H1 (cell line): ENCODE measurements at regions not wholly inside any gene's neighbourhood (a gene's known extent, or its start where the extent isn't known, plus 50 kb on each side); places are given as distances from the start of the nearest gene placed in this dataset.

Experiments used
- SIRT6 ChIP-seq: IDR thresholded peaks from one replicate; pipeline ENCODE4 v1.7.1; 2012; ENCODE audit warnings: low read length, inconsistent platforms
- TAF7 ChIP-seq: optimal IDR thresholded peaks from 2 replicates; pipeline ENCODE3; 2011; ENCODE audit warnings: low read depth, mild to moderate bottlenecking, inconsistent platforms, low read length, moderate library complexity, borderline replicate concordance
- TF ChIP-seq, protein P1 (sequence below): IDR thresholded peaks from 2 replicates; pipeline ENCODE4 v1.6.1; 2011; ENCODE audit warnings: low read length, improper control_type of control experiment
- TF ChIP-seq, protein P2 (sequence below): fragments of 300-600 bp; sonication (generic); IDR thresholded peaks from 2 replicates; pipeline ENCODE4 v1.7.1; 2012; ENCODE audit warnings: low read length, moderate library complexity, mild to moderate bottlenecking, inconsistent platforms; ENCODE audit not compliant: insufficient replicate concordance

DNA sequence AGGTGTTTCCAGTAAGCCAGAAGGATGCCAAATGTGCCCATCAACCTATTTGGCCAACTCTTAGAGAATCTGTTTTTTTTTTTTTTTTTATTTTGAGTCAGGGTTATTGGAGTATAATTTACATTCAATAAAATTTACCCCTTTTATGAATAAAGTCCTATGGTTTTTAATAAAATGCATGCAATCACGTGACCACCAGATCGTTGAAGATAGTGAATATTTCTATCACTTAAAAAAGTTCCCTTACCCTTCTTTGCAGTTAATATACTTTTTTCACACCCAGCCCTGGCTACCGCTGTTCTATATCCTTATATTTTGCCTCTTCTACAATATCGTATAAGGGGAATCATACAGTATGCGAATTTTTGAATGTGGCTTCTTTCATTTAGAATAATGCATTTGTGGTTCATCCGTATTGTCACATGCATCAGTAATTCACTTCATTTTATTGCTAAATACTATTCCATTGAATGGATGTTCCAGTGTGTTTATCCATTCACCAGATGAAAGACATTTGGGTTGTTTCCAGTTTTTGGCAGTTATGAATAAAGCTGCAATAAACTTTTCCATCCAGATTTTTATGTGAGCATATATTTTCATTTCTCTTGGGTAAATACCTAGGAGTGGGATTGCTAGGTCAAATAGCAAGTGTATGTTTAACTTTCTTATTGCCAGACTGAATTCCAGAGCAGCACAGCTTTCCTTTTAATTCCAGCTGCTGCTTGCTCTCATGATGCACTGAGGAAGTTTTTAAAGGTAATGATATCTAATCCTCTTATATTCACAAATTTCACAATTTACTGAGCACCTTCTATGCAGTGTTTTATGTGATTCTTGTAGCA, 156.3 kb upstream of the NT5C1B start (continued):
- TF ChIP-seq, protein P1, sequence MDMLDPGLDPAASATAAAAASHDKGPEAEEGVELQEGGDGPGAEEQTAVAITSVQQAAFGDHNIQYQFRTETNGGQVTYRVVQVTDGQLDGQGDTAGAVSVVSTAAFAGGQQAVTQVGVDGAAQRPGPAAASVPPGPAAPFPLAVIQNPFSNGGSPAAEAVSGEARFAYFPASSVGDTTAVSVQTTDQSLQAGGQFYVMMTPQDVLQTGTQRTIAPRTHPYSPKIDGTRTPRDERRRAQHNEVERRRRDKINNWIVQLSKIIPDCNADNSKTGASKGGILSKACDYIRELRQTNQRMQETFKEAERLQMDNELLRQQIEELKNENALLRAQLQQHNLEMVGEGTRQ: no peak
- TF ChIP-seq, protein P2, sequence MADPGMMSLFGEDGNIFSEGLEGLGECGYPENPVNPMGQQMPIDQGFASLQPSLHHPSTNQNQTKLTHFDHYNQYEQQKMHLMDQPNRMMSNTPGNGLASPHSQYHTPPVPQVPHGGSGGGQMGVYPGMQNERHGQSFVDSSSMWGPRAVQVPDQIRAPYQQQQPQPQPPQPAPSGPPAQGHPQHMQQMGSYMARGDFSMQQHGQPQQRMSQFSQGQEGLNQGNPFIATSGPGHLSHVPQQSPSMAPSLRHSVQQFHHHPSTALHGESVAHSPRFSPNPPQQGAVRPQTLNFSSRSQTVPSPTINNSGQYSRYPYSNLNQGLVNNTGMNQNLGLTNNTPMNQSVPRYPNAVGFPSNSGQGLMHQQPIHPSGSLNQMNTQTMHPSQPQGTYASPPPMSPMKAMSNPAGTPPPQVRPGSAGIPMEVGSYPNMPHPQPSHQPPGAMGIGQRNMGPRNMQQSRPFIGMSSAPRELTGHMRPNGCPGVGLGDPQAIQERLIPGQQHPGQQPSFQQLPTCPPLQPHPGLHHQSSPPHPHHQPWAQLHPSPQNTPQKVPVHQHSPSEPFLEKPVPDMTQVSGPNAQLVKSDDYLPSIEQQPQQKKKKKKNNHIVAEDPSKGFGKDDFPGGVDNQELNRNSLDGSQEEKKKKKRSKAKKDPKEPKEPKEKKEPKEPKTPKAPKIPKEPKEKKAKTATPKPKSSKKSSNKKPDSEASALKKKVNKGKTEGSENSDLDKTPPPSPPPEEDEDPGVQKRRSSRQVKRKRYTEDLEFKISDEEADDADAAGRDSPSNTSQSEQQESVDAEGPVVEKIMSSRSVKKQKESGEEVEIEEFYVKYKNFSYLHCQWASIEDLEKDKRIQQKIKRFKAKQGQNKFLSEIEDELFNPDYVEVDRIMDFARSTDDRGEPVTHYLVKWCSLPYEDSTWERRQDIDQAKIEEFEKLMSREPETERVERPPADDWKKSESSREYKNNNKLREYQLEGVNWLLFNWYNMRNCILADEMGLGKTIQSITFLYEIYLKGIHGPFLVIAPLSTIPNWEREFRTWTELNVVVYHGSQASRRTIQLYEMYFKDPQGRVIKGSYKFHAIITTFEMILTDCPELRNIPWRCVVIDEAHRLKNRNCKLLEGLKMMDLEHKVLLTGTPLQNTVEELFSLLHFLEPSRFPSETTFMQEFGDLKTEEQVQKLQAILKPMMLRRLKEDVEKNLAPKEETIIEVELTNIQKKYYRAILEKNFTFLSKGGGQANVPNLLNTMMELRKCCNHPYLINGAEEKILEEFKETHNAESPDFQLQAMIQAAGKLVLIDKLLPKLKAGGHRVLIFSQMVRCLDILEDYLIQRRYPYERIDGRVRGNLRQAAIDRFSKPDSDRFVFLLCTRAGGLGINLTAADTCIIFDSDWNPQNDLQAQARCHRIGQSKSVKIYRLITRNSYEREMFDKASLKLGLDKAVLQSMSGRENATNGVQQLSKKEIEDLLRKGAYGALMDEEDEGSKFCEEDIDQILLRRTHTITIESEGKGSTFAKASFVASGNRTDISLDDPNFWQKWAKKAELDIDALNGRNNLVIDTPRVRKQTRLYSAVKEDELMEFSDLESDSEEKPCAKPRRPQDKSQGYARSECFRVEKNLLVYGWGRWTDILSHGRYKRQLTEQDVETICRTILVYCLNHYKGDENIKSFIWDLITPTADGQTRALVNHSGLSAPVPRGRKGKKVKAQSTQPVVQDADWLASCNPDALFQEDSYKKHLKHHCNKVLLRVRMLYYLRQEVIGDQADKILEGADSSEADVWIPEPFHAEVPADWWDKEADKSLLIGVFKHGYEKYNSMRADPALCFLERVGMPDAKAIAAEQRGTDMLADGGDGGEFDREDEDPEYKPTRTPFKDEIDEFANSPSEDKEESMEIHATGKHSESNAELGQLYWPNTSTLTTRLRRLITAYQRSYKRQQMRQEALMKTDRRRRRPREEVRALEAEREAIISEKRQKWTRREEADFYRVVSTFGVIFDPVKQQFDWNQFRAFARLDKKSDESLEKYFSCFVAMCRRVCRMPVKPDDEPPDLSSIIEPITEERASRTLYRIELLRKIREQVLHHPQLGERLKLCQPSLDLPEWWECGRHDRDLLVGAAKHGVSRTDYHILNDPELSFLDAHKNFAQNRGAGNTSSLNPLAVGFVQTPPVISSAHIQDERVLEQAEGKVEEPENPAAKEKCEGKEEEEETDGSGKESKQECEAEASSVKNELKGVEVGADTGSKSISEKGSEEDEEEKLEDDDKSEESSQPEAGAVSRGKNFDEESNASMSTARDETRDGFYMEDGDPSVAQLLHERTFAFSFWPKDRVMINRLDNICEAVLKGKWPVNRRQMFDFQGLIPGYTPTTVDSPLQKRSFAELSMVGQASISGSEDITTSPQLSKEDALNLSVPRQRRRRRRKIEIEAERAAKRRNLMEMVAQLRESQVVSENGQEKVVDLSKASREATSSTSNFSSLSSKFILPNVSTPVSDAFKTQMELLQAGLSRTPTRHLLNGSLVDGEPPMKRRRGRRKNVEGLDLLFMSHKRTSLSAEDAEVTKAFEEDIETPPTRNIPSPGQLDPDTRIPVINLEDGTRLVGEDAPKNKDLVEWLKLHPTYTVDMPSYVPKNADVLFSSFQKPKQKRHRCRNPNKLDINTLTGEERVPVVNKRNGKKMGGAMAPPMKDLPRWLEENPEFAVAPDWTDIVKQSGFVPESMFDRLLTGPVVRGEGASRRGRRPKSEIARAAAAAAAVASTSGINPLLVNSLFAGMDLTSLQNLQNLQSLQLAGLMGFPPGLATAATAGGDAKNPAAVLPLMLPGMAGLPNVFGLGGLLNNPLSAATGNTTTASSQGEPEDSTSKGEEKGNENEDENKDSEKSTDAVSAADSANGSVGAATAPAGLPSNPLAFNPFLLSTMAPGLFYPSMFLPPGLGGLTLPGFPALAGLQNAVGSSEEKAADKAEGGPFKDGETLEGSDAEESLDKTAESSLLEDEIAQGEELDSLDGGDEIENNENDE: no peak
- TF ChIP-seq TAF7 (no peak), SIRT6 (no peak)
